ENCODE measurements at regions not wholly inside any gene's neighbourhood (a gene's known extent, or its start where the extent isn't known, plus 50 kb on each side); places are given as distances from the start of the nearest gene placed in this dataset.

DNA sequence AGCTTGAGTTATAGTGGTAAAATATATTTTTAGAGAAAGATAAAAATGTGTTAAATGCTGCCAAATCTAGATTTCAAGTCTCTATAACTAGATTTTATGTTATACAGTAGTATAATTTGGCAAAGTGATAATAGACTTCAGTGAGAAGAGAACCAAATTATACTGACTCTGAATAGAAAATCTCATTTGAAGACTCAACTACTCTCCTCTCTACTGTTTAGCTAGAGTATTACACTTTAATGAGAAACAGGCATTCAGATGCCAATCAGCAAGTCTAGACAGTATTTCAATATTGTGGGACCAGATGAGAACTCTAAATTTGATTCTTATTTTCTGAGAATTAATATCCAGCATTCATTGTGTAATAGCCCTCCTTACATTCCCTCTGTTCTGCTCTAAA is 311.2 kb downstream of the SLITRK5 start (continued):
- TF ChIP-seq, protein P1, sequence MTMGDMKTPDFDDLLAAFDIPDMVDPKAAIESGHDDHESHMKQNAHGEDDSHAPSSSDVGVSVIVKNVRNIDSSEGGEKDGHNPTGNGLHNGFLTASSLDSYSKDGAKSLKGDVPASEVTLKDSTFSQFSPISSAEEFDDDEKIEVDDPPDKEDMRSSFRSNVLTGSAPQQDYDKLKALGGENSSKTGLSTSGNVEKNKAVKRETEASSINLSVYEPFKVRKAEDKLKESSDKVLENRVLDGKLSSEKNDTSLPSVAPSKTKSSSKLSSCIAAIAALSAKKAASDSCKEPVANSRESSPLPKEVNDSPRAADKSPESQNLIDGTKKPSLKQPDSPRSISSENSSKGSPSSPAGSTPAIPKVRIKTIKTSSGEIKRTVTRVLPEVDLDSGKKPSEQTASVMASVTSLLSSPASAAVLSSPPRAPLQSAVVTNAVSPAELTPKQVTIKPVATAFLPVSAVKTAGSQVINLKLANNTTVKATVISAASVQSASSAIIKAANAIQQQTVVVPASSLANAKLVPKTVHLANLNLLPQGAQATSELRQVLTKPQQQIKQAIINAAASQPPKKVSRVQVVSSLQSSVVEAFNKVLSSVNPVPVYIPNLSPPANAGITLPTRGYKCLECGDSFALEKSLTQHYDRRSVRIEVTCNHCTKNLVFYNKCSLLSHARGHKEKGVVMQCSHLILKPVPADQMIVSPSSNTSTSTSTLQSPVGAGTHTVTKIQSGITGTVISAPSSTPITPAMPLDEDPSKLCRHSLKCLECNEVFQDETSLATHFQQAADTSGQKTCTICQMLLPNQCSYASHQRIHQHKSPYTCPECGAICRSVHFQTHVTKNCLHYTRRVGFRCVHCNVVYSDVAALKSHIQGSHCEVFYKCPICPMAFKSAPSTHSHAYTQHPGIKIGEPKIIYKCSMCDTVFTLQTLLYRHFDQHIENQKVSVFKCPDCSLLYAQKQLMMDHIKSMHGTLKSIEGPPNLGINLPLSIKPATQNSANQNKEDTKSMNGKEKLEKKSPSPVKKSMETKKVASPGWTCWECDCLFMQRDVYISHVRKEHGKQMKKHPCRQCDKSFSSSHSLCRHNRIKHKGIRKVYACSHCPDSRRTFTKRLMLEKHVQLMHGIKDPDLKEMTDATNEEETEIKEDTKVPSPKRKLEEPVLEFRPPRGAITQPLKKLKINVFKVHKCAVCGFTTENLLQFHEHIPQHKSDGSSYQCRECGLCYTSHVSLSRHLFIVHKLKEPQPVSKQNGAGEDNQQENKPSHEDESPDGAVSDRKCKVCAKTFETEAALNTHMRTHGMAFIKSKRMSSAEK (CRISPR knock-in tag; IDR thresholded peaks at IDR 0.05; ENCODE audit: borderline replicate concordance): no peak
- no peak for TF ChIP-seq PRRX2 (CRISPR knock-in tag; IDR thresholded peaks at IDR 0.05)
- no peak for TF ChIP-seq ZBTB21 (CRISPR knock-in tag; IDR thresholded peaks at IDR 0.05; ENCODE audit: borderline replicate concordance)
- no peak for TF ChIP-seq ZNF423 (CRISPR knock-in tag; IDR thresholded peaks at IDR 0.05)

DNA sequence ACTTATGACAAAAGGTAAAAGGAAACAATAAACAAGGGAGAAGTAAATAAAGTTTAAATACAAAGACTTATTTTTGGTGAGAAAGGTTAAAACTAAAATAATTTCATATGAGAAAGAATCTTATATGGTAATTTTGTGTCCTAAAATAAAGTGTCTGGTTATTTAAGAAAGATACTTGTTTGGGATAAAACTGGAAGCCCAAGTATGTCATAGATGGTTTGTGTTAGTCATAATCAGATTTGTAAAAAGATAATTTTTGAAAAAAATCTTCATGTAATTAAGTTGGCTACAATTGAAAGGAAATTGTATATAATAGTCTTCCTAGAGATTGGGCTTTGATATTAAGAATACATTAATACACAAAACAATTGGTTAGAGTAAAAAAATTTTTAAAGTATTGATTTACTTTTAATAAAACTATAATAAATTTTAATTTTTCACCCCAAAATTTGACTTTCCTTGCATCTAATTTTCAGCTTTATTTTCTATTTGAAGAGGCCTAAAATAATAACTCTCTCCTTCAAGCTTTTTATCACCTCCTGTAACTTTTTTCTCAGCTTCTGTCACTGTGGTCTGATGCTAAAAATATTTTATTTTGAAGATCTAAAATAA is 315.6 kb downstream of the SLITRK5 start:
- POLR2A ChIA-PET: interaction anchor here (0.6 kb wide), 1 partner anchor 1493 kb away, joined by 4 read pairs; no protein-coding TSS in a partner anchor
- peaks cover 17% of the 10 kb centered on the region for H3K36me3 Mint-ChIP-seq
- H3K4me1 Mint-ChIP-seq: no peaks in the 10 kb centered on the region
- H3K27me3 Mint-ChIP-seq (ENCODE audit: low read depth): no peaks in the 10 kb centered on the region
- H3K4me3 Mint-ChIP-seq: no peak overlapping the region
- DNase-seq (ENCODE audit: low spot score): no peak
- H3K27ac Mint-ChIP-seq: no peak overlapping the region
- CTCF ChIA-PET: no interaction called here
- ATAC-seq: no peak
- peaks cover 27% of the 10 kb centered on the region for H3K9me3 Mint-ChIP-seq
- TF ChIP-seq FOXK1 (CRISPR knock-in tag; IDR thresholded peaks at IDR 0.05) (no peak), NR2C2 (CRISPR knock-in tag; IDR thresholded peaks at IDR 0.05) (no peak), ZNF232 (CRISPR knock-in tag; IDR thresholded peaks at IDR 0.05) (no peak), IRF2 (CRISPR knock-in tag; IDR thresholded peaks at IDR 0.05; ENCODE audit: borderline replicate concordance, low read depth) (no peak), FOXP1 (CRISPR knock-in tag; IDR thresholded peaks at IDR 0.05; ENCODE audit: borderline replicate concordance) (no peak), ZNF138 (CRISPR knock-in tag; conservative IDR thresholded peaks at IDR 0.05) (no peak), PRRX2 (CRISPR knock-in tag; IDR thresholded peaks at IDR 0.05) (no peak), NFYB (CRISPR knock-in tag; conservative IDR thresholded peaks at IDR 0.05; ENCODE audit: low read depth) (no peak)
- TF ChIP-seq, protein P2, sequence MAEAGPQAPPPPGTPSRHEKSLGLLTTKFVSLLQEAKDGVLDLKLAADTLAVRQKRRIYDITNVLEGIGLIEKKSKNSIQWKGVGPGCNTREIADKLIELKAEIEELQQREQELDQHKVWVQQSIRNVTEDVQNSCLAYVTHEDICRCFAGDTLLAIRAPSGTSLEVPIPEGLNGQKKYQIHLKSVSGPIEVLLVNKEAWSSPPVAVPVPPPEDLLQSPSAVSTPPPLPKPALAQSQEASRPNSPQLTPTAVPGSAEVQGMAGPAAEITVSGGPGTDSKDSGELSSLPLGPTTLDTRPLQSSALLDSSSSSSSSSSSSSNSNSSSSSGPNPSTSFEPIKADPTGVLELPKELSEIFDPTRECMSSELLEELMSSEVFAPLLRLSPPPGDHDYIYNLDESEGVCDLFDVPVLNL (CRISPR knock-in tag; IDR thresholded peaks at IDR 0.05; ENCODE audit: borderline replicate concordance, low read depth): no peak
- TF ChIP-seq, protein P3, sequence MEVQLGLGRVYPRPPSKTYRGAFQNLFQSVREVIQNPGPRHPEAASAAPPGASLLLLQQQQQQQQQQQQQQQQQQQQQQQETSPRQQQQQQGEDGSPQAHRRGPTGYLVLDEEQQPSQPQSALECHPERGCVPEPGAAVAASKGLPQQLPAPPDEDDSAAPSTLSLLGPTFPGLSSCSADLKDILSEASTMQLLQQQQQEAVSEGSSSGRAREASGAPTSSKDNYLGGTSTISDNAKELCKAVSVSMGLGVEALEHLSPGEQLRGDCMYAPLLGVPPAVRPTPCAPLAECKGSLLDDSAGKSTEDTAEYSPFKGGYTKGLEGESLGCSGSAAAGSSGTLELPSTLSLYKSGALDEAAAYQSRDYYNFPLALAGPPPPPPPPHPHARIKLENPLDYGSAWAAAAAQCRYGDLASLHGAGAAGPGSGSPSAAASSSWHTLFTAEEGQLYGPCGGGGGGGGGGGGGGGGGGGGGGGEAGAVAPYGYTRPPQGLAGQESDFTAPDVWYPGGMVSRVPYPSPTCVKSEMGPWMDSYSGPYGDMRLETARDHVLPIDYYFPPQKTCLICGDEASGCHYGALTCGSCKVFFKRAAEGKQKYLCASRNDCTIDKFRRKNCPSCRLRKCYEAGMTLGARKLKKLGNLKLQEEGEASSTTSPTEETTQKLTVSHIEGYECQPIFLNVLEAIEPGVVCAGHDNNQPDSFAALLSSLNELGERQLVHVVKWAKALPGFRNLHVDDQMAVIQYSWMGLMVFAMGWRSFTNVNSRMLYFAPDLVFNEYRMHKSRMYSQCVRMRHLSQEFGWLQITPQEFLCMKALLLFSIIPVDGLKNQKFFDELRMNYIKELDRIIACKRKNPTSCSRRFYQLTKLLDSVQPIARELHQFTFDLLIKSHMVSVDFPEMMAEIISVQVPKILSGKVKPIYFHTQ (CRISPR knock-in tag; IDR thresholded peaks at IDR 0.05): no peak
- TF ChIP-seq, protein P4, sequence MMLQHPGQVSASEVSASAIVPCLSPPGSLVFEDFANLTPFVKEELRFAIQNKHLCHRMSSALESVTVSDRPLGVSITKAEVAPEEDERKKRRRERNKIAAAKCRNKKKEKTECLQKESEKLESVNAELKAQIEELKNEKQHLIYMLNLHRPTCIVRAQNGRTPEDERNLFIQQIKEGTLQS (CRISPR knock-in tag; conservative IDR thresholded peaks at IDR 0.05): no peak
- TF ChIP-seq, protein P5, sequence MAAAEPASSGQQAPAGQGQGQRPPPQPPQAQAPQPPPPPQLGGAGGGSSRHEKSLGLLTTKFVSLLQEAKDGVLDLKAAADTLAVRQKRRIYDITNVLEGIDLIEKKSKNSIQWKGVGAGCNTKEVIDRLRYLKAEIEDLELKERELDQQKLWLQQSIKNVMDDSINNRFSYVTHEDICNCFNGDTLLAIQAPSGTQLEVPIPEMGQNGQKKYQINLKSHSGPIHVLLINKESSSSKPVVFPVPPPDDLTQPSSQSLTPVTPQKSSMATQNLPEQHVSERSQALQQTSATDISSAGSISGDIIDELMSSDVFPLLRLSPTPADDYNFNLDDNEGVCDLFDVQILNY (CRISPR knock-in tag; IDR thresholded peaks at IDR 0.05): no peak
- TF ChIP-seq, protein P6, sequence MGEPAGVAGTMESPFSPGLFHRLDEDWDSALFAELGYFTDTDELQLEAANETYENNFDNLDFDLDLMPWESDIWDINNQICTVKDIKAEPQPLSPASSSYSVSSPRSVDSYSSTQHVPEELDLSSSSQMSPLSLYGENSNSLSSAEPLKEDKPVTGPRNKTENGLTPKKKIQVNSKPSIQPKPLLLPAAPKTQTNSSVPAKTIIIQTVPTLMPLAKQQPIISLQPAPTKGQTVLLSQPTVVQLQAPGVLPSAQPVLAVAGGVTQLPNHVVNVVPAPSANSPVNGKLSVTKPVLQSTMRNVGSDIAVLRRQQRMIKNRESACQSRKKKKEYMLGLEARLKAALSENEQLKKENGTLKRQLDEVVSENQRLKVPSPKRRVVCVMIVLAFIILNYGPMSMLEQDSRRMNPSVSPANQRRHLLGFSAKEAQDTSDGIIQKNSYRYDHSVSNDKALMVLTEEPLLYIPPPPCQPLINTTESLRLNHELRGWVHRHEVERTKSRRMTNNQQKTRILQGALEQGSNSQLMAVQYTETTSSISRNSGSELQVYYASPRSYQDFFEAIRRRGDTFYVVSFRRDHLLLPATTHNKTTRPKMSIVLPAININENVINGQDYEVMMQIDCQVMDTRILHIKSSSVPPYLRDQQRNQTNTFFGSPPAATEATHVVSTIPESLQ (CRISPR knock-in tag; IDR thresholded peaks at IDR 0.05): no peak
- TF ChIP-seq, protein P7, sequence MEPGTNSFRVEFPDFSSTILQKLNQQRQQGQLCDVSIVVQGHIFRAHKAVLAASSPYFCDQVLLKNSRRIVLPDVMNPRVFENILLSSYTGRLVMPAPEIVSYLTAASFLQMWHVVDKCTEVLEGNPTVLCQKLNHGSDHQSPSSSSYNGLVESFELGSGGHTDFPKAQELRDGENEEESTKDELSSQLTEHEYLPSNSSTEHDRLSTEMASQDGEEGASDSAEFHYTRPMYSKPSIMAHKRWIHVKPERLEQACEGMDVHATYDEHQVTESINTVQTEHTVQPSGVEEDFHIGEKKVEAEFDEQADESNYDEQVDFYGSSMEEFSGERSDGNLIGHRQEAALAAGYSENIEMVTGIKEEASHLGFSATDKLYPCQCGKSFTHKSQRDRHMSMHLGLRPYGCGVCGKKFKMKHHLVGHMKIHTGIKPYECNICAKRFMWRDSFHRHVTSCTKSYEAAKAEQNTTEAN (CRISPR knock-in tag; IDR thresholded peaks at IDR 0.05): no peak
- TF ChIP-seq, protein P8, sequence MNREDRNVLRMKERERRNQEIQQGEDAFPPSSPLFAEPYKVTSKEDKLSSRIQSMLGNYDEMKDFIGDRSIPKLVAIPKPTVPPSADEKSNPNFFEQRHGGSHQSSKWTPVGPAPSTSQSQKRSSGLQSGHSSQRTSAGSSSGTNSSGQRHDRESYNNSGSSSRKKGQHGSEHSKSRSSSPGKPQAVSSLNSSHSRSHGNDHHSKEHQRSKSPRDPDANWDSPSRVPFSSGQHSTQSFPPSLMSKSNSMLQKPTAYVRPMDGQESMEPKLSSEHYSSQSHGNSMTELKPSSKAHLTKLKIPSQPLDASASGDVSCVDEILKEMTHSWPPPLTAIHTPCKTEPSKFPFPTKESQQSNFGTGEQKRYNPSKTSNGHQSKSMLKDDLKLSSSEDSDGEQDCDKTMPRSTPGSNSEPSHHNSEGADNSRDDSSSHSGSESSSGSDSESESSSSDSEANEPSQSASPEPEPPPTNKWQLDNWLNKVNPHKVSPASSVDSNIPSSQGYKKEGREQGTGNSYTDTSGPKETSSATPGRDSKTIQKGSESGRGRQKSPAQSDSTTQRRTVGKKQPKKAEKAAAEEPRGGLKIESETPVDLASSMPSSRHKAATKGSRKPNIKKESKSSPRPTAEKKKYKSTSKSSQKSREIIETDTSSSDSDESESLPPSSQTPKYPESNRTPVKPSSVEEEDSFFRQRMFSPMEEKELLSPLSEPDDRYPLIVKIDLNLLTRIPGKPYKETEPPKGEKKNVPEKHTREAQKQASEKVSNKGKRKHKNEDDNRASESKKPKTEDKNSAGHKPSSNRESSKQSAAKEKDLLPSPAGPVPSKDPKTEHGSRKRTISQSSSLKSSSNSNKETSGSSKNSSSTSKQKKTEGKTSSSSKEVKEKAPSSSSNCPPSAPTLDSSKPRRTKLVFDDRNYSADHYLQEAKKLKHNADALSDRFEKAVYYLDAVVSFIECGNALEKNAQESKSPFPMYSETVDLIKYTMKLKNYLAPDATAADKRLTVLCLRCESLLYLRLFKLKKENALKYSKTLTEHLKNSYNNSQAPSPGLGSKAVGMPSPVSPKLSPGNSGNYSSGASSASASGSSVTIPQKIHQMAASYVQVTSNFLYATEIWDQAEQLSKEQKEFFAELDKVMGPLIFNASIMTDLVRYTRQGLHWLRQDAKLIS (CRISPR knock-in tag; IDR thresholded peaks at IDR 0.05; ENCODE audit: borderline replicate concordance): no peak
